CD4-positive, alpha-beta T cell (primary cell): ENCODE measurements at regions not wholly inside any gene's neighbourhood (a gene's known extent, or its start where the extent isn't known, plus 50 kb on each side); places are given as distances from the start of the nearest gene placed in this dataset.

Experiments used
- ATAC-seq: fragments of 200-7000 bp; cut with Tn5 transposase; one replicate; pipeline ENCODE4 v1.10.0; 2022; ENCODE audit warnings: mild to moderate bottlenecking; ENCODE audit not compliant: poor library complexity
- CTCF ChIA-PET: fragments of 350-600 bp; sonication (Branson Sonifier 250); formaldehyde crosslinking; loops from one replicate; lab custom pipeline; 2021; ENCODE audit warnings: antibody characterized with exemption, inconsistent platforms; lab: Charles Lee
- POLR2A ChIA-PET: fragments of 350-600 bp; sonication (Branson Sonifier 250); formaldehyde crosslinking; loops from one replicate; lab custom pipeline; 2021; ENCODE audit warnings: antibody characterized with exemption, inconsistent platforms; lab: Charles Lee
- DNase-seq, 14 experiments: peaks; one replicate each; pipeline ENCODE4 v3.0.0-alpha.2; 2013 to 2020; ENCODE audit warnings: mixed read lengths in 2 of 14
- H3K27ac ChIP-seq, 2 donors: one replicate each; pipeline versions ENCODE4 v1.5.1 to v1.7.0; 2013; ENCODE audit warnings: low read length in 2 of 2, low read depth in 1 of 2, mild to moderate bottlenecking in 1 of 2
- H3K27me3 ChIP-seq, 2 experiments: 1 replicate in 1 of 2; 2 replicates in 1 of 2; pipeline versions ENCODE4 v1.6.1 to v1.7.0; 2013; ENCODE audit warnings: low read length in 2 of 2, control low read depth in 1 of 2, mild to moderate bottlenecking in 1 of 2, moderate library complexity in 1 of 2; ENCODE audit not compliant: insufficient read depth in 2 of 2, control insufficient read depth in 1 of 2
- H3K36me3 ChIP-seq: one replicate; pipeline ENCODE4 v1.6.1; 2013; ENCODE audit warnings: low read length, control low read depth; ENCODE audit not compliant: insufficient read depth
- H3K4me1 ChIP-seq: one replicate; pipeline ENCODE4 v1.6.1; 2013; ENCODE audit warnings: low read length, control low read depth; ENCODE audit not compliant: insufficient read depth
- H3K4me3 ChIP-seq: one replicate; pipeline ENCODE4 v1.5.1; 2013; ENCODE audit warnings: mild to moderate bottlenecking, low read length, moderate library complexity
- H3K9me3 ChIP-seq, 2 experiments: 1 replicate in 1 of 2; 2 replicates in 1 of 2; pipeline versions ENCODE4 v1.6.1 to v1.7.0; 2013; ENCODE audit warnings: low read length in 2 of 2, mild to moderate bottlenecking in 2 of 2, control low read depth in 1 of 2, moderate library complexity in 1 of 2; ENCODE audit not compliant: control insufficient read depth in 1 of 2, insufficient read depth in 1 of 2
- H3K27ac Mint-ChIP-seq: one replicate; pipeline ENCODE4 v1.8.0; 2020; ENCODE audit warnings: mixed read lengths
- H3K27me3 Mint-ChIP-seq: one replicate; pipeline ENCODE4 v1.8.0; 2021; ENCODE audit warnings: mixed read lengths
- H3K36me3 Mint-ChIP-seq: one replicate; pipeline ENCODE4 v1.8.0; 2021; ENCODE audit warnings: low read depth, mixed read lengths
- H3K4me1 Mint-ChIP-seq: one replicate; pipeline ENCODE4 v1.8.0; 2021; ENCODE audit warnings: low read depth, mixed read lengths
- H3K4me3 Mint-ChIP-seq: one replicate; pipeline ENCODE4 v1.8.0; 2020; ENCODE audit warnings: mild to moderate bottlenecking, mixed read lengths
- H3K9me3 Mint-ChIP-seq: one replicate; pipeline ENCODE4 v1.8.0; 2020; ENCODE audit warnings: mixed read lengths
- intact Hi-C, 2 experiments: fragments of 100-400 bp; cut with DNase I in 1 of 2; cut with micrococcal nuclease in 1 of 2; formaldehyde crosslinking; loops; one replicate each; pipeline versions ENCODE4 v1.15.1 to v1.9.0; 2023 to 2025; cut with DNase I, micrococcal nuclease
- TF ChIP-seq, protein P1 (sequence below): fragments of 200-600 bp; IDR thresholded peaks from one replicate; pipeline ENCODE4 v1.8.0; 2022; ENCODE audit warnings: antibody characterized with exemption, mild to moderate bottlenecking

GRCh38 chr14:58765843-58766242 lies 128.1 kb downstream of the DACT1 start:
- Mint-ChIP-seq H3K4me3 (no peak overlapping the region), H3K36me3 (no peaks in the 10 kb centered on the region), H3K4me1 (no peaks in the 10 kb centered on the region), H3K27ac (no peak overlapping the region), H3K9me3 (no peaks in the 10 kb centered on the region), H3K27me3 (no peaks in the 10 kb centered on the region)
- no peaks in the 10 kb centered on the region for H3K27me3 ChIP-seq
- TF ChIP-seq, protein P1, sequence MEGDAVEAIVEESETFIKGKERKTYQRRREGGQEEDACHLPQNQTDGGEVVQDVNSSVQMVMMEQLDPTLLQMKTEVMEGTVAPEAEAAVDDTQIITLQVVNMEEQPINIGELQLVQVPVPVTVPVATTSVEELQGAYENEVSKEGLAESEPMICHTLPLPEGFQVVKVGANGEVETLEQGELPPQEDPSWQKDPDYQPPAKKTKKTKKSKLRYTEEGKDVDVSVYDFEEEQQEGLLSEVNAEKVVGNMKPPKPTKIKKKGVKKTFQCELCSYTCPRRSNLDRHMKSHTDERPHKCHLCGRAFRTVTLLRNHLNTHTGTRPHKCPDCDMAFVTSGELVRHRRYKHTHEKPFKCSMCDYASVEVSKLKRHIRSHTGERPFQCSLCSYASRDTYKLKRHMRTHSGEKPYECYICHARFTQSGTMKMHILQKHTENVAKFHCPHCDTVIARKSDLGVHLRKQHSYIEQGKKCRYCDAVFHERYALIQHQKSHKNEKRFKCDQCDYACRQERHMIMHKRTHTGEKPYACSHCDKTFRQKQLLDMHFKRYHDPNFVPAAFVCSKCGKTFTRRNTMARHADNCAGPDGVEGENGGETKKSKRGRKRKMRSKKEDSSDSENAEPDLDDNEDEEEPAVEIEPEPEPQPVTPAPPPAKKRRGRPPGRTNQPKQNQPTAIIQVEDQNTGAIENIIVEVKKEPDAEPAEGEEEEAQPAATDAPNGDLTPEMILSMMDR, result no peak
- no peak overlapping the region for H3K4me3 ChIP-seq
- H3K27ac ChIP-seq, result no peak overlapping the region
- H3K36me3 ChIP-seq, result no peaks in the 10 kb centered on the region
- H3K9me3 ChIP-seq, result no peaks in the 10 kb centered on the region
- no peak for ATAC-seq
- H3K4me1 ChIP-seq, result no peaks in the 10 kb centered on the region
- DNase-seq, result no peak
- POLR2A ChIA-PET, result no interaction called here
- intact Hi-C loops, result no loop called here
- CTCF ChIA-PET, result interaction anchor here (1.6 kb wide), 1 partner anchor 11 kb away, joined by 3 read pairs; no protein-coding TSS in a partner anchor

GRCh38 chr14:58769011-58769643 lies 131.4 kb downstream of the DACT1 start:
- CTCF ChIA-PET, result no interaction called here
- intact Hi-C loops, result no loop called here
- POLR2A ChIA-PET, result no interaction called here

DNA sequence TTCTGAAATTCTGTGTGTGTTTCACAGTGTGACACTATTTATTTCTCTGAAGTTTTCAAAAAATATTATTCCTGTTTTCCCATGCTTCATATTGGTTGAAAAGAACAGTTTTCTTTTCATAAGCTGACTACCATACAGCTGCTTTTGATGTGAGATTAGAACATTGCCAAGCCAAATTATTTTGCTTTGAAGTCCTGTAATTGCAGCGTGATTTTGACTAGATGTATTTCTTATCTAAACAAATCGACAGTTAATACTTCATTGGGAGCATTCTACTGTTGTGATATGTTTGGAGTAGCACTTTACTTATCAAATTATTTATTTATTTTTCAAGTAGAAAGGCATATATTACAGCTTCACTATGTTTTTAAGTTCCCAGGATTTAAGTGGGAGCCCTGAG lies 132.0 kb downstream of the DACT1 start:
- Mint-ChIP-seq H3K36me3 (no peaks in the 10 kb centered on the region), H3K27ac (no peak overlapping the region), H3K4me3 (no peak overlapping the region), H3K4me1 (no peaks in the 10 kb centered on the region), H3K27me3 (no peaks in the 10 kb centered on the region), H3K9me3 (no peaks in the 10 kb centered on the region)
- DNase-seq (no peak), ATAC-seq (no peak)
- no peak overlapping the region for H3K4me3 ChIP-seq
- ChIA-PET POLR2A (no interaction called here), CTCF (no interaction called here)
- intact Hi-C loops, result no loop called here
- H3K36me3 ChIP-seq, result no peaks in the 10 kb centered on the region
- H3K27ac ChIP-seq, result no peak overlapping the region
- H3K27me3 ChIP-seq, result no peaks in the 10 kb centered on the region
- no peaks in the 10 kb centered on the region for H3K4me1 ChIP-seq
- H3K9me3 ChIP-seq, result no peaks in the 10 kb centered on the region
- TF ChIP-seq, protein P1, result no peak

More at GRCh38 chr14:58769011-58769643, 131.4 kb downstream of the DACT1 start:
- Histone ChIP-seq H3K9me3 (no peaks in the 10 kb centered on the region), H3K4me3 (no peak overlapping the region), H3K27ac (no peak overlapping the region), H3K27me3 (no peaks in the 10 kb centered on the region), H3K4me1 (no peaks in the 10 kb centered on the region), H3K36me3 (no peaks in the 10 kb centered on the region)
- H3K9me3 Mint-ChIP-seq, result no peaks in the 10 kb centered on the region
- H3K27me3 Mint-ChIP-seq, result no peaks in the 10 kb centered on the region
- H3K4me3 Mint-ChIP-seq, result no peak overlapping the region
- H3K36me3 Mint-ChIP-seq, result no peaks in the 10 kb centered on the region
- ATAC-seq (no peak), DNase-seq (no peak)
- no peaks in the 10 kb centered on the region for H3K4me1 Mint-ChIP-seq
- TF ChIP-seq, protein P1, result no peak
- no peak overlapping the region for H3K27ac Mint-ChIP-seq
